Spinal cord (tissue), 9 donors: ENCODE measurements at regions not wholly inside any gene's neighbourhood (a gene's known extent, or its start where the extent isn't known, plus 50 kb on each side); places are given as distances from the start of the nearest gene placed in this dataset.

Experiments
- DNase-seq, 6 donors: peaks; one replicate each; pipeline versions ENCODE4 v3.0.0 to v3.0.0-alpha.2; 2013 to 2015; ENCODE audit warnings: low spot score in 6 of 6, low read depth in 4 of 6
- H3K27ac ChIP-seq: one replicate; pipeline ENCODE4 v1.5.1; 2013; ENCODE audit warnings: low read depth, low read length, control low read depth
- H3K27me3 ChIP-seq: one replicate; pipeline ENCODE4 v1.6.1; 2013; ENCODE audit warnings: low read length; ENCODE audit not compliant: control insufficient read depth, insufficient read depth
- H3K36me3 ChIP-seq: one replicate; pipeline ENCODE4 v1.6.1; 2013; ENCODE audit warnings: low read length; ENCODE audit not compliant: control insufficient read depth, insufficient read depth
- H3K4me1 ChIP-seq: one replicate; pipeline ENCODE4 v1.6.1; 2013; ENCODE audit warnings: low read length; ENCODE audit not compliant: control insufficient read depth, insufficient read depth
- H3K4me3 ChIP-seq: one replicate; pipeline ENCODE4 v1.5.1; 2013; ENCODE audit warnings: low read depth, low read length, control low read depth
- H3K9me3 ChIP-seq: one replicate; pipeline ENCODE4 v1.6.1; 2013; ENCODE audit warnings: low read length; ENCODE audit not compliant: control insufficient read depth, insufficient read depth
- WGBS: methylation state at CpG from one replicate; pipeline ENCODE4 v1.1.5; 2013; ENCODE audit warnings: missing lambda C conversion rate; ENCODE audit not compliant: insufficient coverage; 5-methylcytosine and 5-hydroxymethylcytosine counted together
- donor health status: healthy.

DNA sequence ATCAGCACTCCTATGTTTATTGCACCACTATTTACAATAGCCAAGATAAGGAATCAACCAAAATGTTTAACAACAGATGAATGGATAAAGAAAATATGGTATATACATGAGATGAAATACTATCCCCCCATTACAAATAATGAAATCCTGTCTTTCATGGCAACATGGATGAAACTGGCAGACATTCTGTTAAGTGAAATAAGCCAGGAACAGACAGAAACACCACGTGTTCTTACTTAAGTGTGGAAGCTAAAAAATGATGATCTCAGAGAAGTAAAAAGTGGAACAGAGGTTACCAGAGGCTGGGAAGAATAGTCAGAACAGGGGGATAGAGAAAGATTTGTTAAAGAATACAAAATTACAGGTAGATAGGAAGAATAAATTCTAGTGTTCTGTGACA, 113.7 kb upstream of the MDM1 start:
- DNase-seq = no peak
- no peak overlapping the region for H3K4me3 ChIP-seq
- H3K27ac ChIP-seq = no peak overlapping the region
- H3K4me1 ChIP-seq = no peaks in the 10 kb centered on the region
- 78% methylated on average over 1 of the region's 1 CpG for WGBS
- H3K36me3 ChIP-seq = no peaks in the 10 kb centered on the region
- no peaks in the 10 kb centered on the region for H3K9me3 ChIP-seq
- no peaks in the 10 kb centered on the region for H3K27me3 ChIP-seq

DNA sequence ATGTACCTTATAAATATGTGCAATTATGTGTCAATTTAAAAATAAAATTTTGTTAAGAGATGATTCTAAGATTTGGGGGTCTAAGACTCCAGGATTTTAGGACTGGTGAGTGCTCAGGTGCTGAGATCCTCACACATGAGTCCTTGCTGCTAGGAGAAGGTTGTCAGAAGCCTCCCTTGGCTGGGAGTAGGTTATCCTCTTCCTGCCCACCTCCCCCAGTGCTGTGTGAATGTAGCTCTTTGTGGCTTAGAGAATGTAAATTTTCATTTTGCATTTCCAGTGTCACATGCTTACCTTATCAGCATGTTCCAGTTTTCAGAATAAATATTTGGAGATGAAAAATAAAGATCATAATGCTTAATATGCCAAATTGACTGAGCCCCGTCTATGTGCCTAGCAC, 114.2 kb upstream of the MDM1 start:
- Histone ChIP-seq H3K4me3 (no peak overlapping the region), H3K4me1 (no peaks in the 10 kb centered on the region), H3K27ac (no peak overlapping the region), H3K9me3 (no peaks in the 10 kb centered on the region), H3K36me3 (no peaks in the 10 kb centered on the region), H3K27me3 (no peaks in the 10 kb centered on the region)
- DNase-seq = no peak
- WGBS = no CpG with 5 or more reads among the region's 1 CpG

DNA sequence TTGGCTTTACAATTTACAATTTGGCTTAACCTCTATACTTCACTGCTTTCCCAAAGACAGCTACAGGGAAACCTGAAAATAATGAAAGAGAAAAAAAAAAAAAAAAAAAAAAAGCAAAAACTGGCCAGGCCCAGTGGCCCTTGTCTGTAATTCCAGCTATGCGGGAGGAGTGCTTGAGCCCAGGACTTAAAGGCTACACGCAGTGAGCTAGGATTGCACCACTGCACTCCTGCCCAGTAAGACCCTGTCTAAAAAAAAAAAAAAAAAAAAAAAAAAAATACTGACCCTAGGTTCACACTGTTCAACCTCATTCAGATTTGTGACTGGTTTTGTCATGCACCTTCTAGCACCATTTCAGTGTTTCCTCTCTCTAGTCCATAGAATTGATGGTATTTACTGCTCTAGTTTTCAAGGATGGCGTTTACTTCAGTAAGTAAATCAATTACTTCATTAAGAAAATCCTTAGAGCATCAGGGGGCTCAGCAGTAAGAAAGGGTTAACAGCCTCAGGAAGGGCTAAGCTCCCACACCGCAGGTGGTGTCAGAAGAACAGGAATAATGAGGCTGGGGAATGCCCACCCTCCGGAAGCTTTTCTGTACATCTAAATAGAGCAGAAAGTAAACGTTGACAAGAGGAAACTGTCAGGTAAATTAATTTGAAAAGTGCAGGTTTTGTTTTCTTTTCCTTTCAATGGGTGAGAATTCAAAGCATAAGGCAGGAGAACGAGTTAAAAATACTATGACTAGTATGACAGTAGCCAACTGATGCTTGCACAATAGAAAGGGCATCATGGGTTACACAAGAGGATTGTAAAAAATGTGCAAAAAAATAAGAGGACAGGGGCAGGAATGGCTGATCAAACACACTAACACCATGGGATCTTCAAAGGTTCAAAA, 115.0 kb upstream of the MDM1 start:
- Histone ChIP-seq H3K27me3 (no peaks in the 10 kb centered on the region), H3K36me3 (no peaks in the 10 kb centered on the region), H3K4me3 (no peak overlapping the region), H3K4me1 (no peaks in the 10 kb centered on the region), H3K27ac (no peak overlapping the region), H3K9me3 (no peaks in the 10 kb centered on the region)
- WGBS = 18% methylated on average over 4 of the region's 7 CpGs
- no peak for DNase-seq

DNA sequence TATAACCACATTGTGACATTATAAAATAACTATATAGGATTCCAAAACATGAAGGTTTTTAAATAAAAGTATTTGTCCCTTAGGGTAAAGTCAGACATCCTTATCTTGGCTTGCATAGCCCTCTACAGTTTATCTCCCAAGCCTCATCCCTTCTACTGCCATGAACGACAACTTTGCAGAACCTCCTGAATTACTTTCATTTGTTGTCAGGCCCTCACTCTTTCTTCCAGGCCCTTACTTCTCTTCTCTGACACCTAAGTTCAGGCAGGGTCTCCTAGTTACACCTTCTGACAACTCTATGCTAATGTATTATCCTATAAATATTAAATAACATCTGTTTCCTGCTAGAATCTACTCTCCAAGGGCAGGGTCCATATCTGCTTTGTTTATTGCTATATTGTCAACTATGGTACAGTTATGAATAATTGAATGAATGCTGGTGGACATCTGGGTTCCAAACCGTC, 115.7 kb upstream of the MDM1 start:
- Histone ChIP-seq H3K27ac (no peak overlapping the region), H3K4me3 (no peak overlapping the region), H3K9me3 (no peaks in the 10 kb centered on the region), H3K27me3 (no peaks in the 10 kb centered on the region), H3K36me3 (no peaks in the 10 kb centered on the region), H3K4me1 (no peaks in the 10 kb centered on the region)
- DNase-seq = no peak
- WGBS = 46% methylated on average over 1 of the region's 2 CpGs

DNA sequence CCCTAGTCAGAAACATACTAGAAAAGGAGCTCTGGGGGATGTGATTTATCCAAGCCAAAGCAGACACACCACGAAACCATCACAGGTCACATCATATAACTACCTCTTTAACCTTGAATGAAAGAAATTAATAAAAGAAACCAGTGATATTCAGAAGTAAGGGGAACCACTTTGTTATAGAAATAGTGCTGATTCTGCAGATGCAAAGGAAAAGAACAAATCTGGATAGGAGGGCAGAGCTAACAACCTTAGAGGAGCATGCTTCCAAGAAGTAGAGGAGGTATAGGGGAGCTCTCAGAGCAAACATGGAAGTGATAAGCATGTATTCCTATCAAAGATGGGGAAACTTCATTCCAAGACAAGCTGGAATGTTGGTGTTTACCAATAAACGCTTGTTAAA, 117.0 kb upstream of the MDM1 start:
- WGBS = no CpG with 5 or more reads among the region's 2 CpGs
- no peak overlapping the region for H3K4me3 ChIP-seq
- no peaks in the 10 kb centered on the region for H3K36me3 ChIP-seq
- no peaks in the 10 kb centered on the region for H3K27me3 ChIP-seq
- DNase-seq = no peak
- no peak overlapping the region for H3K27ac ChIP-seq
- no peaks in the 10 kb centered on the region for H3K4me1 ChIP-seq
- no peaks in the 10 kb centered on the region for H3K9me3 ChIP-seq

DNA sequence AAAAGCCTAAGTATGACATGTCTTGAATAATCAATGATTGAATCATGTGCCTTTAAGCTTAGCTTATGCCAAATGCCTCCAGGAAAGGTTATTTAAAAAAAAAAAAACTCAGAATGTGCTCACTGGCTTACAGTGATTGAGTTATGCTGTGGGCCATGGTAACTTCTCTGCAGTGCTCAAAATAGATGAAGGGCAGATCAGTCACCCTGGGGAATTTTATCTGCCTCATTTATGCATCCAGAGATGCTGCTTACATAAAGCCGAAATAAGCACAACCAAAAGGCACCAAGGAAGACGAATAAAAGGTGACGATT, 118.7 kb upstream of the MDM1 start:
- WGBS = 80% methylated on average over 1 of the region's 3 CpGs
- Histone ChIP-seq H3K4me1 (no peaks in the 10 kb centered on the region), H3K27ac (no peak overlapping the region), H3K4me3 (no peak overlapping the region), H3K9me3 (no peaks in the 10 kb centered on the region), H3K36me3 (no peaks in the 10 kb centered on the region), H3K27me3 (no peaks in the 10 kb centered on the region)
- no peak for DNase-seq

DNA sequence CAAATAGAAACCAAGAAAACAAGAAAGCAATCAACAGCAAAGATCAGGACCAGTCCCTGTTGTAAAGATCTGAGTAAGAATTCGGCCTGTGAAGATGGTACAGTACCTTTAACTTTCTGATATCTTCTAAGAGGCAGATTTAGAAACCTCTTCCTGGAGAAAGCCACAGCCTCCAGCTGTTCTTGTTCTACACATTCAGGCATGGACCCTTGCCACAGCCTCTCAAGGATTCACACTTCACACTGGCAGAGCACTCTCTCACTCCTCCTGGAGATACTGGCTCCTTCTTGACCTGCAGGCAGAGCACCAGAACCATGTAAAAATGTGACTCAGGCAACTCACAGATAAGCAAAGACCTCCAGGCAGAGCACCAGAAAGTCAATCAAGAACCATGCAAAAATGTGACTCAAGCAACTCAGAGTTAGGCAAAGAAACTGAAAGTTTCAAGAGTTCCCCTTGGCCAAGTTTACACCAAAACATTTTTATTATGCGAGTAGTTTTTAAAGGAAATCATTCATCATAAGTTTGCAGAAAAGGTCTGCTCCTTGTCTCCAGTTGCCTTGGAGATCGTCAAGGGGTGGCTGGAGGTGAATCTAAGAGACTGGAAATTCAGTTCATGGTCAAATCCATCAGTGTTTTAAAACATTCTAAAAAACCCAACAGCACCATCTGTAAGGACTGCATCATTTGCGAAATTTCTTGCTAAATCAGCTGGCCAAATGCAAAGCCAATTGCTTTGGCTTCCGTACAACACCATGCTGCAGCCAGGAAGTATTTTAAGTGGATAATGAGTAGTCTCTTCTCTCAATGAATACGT, 119.3 kb upstream of the MDM1 start:
- H3K27ac ChIP-seq = no peak overlapping the region
- no peaks in the 10 kb centered on the region for H3K36me3 ChIP-seq
- DNase-seq = peak in 1 of 6 donors; percentile 96
- no peak overlapping the region for H3K4me3 ChIP-seq
- no peaks in the 10 kb centered on the region for H3K9me3 ChIP-seq
- 80% methylated on average over 1 of the region's 6 CpGs for WGBS
- no peaks in the 10 kb centered on the region for H3K4me1 ChIP-seq
- no peaks in the 10 kb centered on the region for H3K27me3 ChIP-seq

DNA sequence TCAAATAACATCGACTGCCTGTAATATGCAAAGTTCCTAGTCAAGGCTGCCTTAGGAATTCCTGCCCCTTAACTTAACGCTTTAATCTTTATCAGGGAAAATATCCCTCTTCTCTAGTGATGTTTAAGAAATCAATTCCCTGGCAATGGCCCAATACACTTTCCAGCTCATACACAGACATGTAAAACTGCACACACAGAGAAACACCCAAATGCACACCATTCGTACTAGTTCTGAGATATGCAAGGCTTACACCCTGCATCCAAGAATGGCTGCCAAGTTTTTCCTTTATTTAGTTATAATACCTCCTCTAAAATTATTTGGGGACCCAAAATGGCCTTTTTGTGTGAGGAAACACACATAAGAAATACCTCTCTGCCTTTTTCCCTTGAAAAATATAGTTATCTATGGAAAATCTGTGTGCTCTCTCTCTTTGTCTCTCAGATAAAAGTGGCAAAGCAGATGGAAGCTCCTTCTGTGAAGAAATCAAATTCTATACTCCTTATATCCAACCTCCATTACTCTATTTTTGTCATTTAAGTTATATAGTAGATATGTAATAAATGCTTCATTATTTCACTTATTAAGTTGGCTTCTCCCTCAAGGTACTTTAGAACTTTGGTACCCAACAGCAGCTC, 120.0 kb upstream of the MDM1 start:
- 33% methylated on average over 1 of the region's 3 CpGs for WGBS
- peak in 2 of 6 donors; percentile 75 to 81 for DNase-seq
- no peaks in the 10 kb centered on the region for H3K27me3 ChIP-seq
- no peak overlapping the region for H3K4me3 ChIP-seq
- no peak overlapping the region for H3K27ac ChIP-seq
- H3K36me3 ChIP-seq = no peaks in the 10 kb centered on the region
- no peaks in the 10 kb centered on the region for H3K9me3 ChIP-seq
- H3K4me1 ChIP-seq = no peaks in the 10 kb centered on the region

DNA sequence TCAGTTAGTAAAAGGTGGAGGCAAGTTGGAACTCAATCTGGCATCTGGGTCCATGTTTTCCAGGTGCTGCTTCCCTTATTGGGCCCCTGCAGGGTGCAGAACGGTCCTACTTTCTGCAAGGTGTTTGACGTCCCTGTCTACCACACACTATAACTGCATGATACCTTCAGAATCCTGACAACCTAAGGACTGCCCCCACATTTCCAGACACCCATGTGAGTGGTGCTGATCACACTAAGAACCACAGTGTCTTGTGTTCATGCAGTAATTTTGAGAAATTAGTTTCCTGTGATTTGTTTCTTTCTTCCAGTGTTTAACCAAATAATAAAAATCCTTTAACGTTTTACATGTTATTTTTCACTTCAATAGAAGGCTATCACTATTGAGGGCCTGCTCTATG, 121.1 kb upstream of the MDM1 start:
- DNase-seq = no peak
- H3K27me3 ChIP-seq = no peaks in the 10 kb centered on the region
- no CpG with 5 or more reads among the region's 3 CpGs for WGBS
- no peak overlapping the region for H3K27ac ChIP-seq
- no peak overlapping the region for H3K4me3 ChIP-seq
- H3K4me1 ChIP-seq = no peaks in the 10 kb centered on the region
- no peaks in the 10 kb centered on the region for H3K36me3 ChIP-seq
- H3K9me3 ChIP-seq = no peaks in the 10 kb centered on the region
